ENCODE measurements at regions not wholly inside any gene's neighbourhood (a gene's known extent, or its start where the extent isn't known, plus 50 kb on each side); places are given as distances from the start of the nearest gene placed in this dataset.

- no peaks in the 10 kb centered on the region for H3K4me1 ChIP-seq (ENCODE audit: insufficient read depth, low read length)
- H3K36me3 ChIP-seq (ENCODE audit: insufficient read depth, low read length): no peaks in the 10 kb centered on the region
- Mint-ChIP-seq H3K4me3 (no peak overlapping the region), H3K27ac (no peak overlapping the region), H3K36me3 (no peaks in the 10 kb centered on the region), H3K27me3 (peaks cover 0 to 2% of the 10 kb centered on the region in 2 donors), H3K4me1 (no peaks in the 10 kb centered on the region), H3K9me3 (peaks cover 0 to 11% (median 0%) of the 10 kb centered on the region in 5 donors)
- H3K4me3 ChIP-seq (ENCODE audit: low read length): no peak overlapping the region
- CTCF ChIA-PET: no interaction called here
- H3K9me3 ChIP-seq (ENCODE audit: low read length): no peaks in the 10 kb centered on the region
- no peak overlapping the region for H3K27ac ChIP-seq (ENCODE audit: low read depth, low read length)
- DNase-seq: no peak
- POLR2A ChIA-PET: no interaction called here
- no peaks in the 10 kb centered on the region for H3K27me3 ChIP-seq (ENCODE audit: insufficient read depth, low read length, poor library complexity, severe bottlenecking)
Observed at GRCh38 chrX:113728937-113729336, 854.9 kb upstream of the HTR2C start.

DNA sequence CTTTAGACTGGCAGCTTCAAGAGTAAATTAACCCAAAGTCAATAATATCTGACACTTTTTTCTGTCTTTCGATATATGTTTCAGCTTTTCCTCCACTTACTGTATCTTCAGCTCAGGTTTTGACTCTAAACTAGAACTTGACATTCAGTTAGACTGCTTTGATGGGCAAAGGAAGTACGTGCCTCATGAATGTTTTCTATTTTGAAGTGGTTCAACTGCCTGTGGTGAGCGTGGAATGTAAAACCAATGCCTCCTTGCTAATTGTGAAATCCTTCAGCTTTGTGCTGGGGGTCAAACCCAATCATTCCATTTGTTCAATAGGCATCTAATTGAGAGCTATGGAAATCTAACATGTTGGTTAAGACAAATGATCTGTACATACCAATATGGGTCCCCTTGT, 857.0 kb upstream of the HTR2C start:
- DNase-seq: no peak
- Histone ChIP-seq H3K4me3 (ENCODE audit: low read length) (no peak overlapping the region), H3K27ac (ENCODE audit: low read depth, low read length) (no peak overlapping the region), H3K36me3 (ENCODE audit: insufficient read depth, low read length) (no peaks in the 10 kb centered on the region), H3K27me3 (ENCODE audit: insufficient read depth, low read length, poor library complexity, severe bottlenecking) (no peaks in the 10 kb centered on the region), H3K4me1 (ENCODE audit: insufficient read depth, low read length) (no peaks in the 10 kb centered on the region), H3K9me3 (ENCODE audit: low read length) (no peaks in the 10 kb centered on the region)
- H3K27ac Mint-ChIP-seq: no peak overlapping the region
- CTCF ChIA-PET: no interaction called here
- peaks cover 0 to 6% (median 0%) of the 10 kb centered on the region in 5 donors for H3K9me3 Mint-ChIP-seq
- no peaks in the 10 kb centered on the region for H3K36me3 Mint-ChIP-seq
- H3K4me1 Mint-ChIP-seq: no peaks in the 10 kb centered on the region
- POLR2A ChIA-PET: no interaction called here
- peaks cover 0 to 2% of the 10 kb centered on the region in 2 donors for H3K27me3 Mint-ChIP-seq
- H3K4me3 Mint-ChIP-seq: no peak overlapping the region

DNA sequence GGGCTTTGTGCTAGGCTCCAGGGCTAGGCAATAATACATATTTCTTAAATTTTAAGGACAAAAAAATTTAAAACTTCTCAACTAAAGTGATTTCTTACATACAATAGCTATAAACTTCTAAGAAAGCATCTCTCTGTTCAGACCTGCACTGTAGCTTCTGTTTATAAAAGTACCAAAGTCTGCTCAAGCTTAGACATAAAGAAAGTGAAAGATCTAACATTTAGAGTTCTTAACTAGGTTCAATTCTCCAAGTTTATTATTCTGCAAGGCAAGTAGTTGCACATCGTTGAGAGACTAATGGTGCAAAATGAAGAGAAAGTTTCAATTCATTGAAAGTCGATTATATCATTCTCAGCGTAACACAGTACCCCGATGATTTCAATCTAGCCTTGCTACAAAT, 857.4 kb upstream of the HTR2C start:
- ChIA-PET CTCF (no interaction called here), POLR2A (no interaction called here)
- Histone ChIP-seq H3K36me3 (ENCODE audit: insufficient read depth, low read length) (no peaks in the 10 kb centered on the region), H3K4me1 (ENCODE audit: insufficient read depth, low read length) (no peaks in the 10 kb centered on the region), H3K27me3 (ENCODE audit: insufficient read depth, low read length, poor library complexity, severe bottlenecking) (no peaks in the 10 kb centered on the region), H3K9me3 (ENCODE audit: low read length) (no peaks in the 10 kb centered on the region), H3K4me3 (ENCODE audit: low read length) (no peak overlapping the region), H3K27ac (ENCODE audit: low read depth, low read length) (no peak overlapping the region)
- Mint-ChIP-seq H3K36me3 (no peaks in the 10 kb centered on the region), H3K9me3 (peaks cover 0 to 6% (median 0%) of the 10 kb centered on the region in 5 donors), H3K4me1 (no peaks in the 10 kb centered on the region), H3K4me3 (no peak overlapping the region), H3K27ac (no peak overlapping the region), H3K27me3 (peaks cover 0 to 2% of the 10 kb centered on the region in 2 donors)
- DNase-seq: no peak

- POLR2A ChIA-PET: no interaction called here
- Mint-ChIP-seq H3K27ac (no peak overlapping the region), H3K27me3 (peaks cover 0 to 2% of the 10 kb centered on the region in 2 donors), H3K9me3 (peaks cover 0 to 3% (median 0%) of the 10 kb centered on the region in 5 donors), H3K36me3 (no peaks in the 10 kb centered on the region), H3K4me3 (no peak overlapping the region), H3K4me1 (no peaks in the 10 kb centered on the region)
- no peaks in the 10 kb centered on the region for H3K4me1 ChIP-seq (ENCODE audit: insufficient read depth, low read length)
- no peak overlapping the region for H3K27ac ChIP-seq (ENCODE audit: low read depth, low read length)
- no peak overlapping the region for H3K4me3 ChIP-seq (ENCODE audit: low read length)
- H3K27me3 ChIP-seq (ENCODE audit: insufficient read depth, low read length, poor library complexity, severe bottlenecking): no peaks in the 10 kb centered on the region
- CTCF ChIA-PET: no interaction called here
- H3K36me3 ChIP-seq (ENCODE audit: insufficient read depth, low read length): no peaks in the 10 kb centered on the region
- no peaks in the 10 kb centered on the region for H3K9me3 ChIP-seq (ENCODE audit: low read length)
- DNase-seq: no peak
Observed at GRCh38 chrX:113726009-113726408, 857.9 kb upstream of the HTR2C start.

- Histone ChIP-seq H3K36me3 (ENCODE audit: insufficient read depth, low read length) (no peaks in the 10 kb centered on the region), H3K27ac (ENCODE audit: low read depth, low read length) (no peak overlapping the region), H3K4me1 (ENCODE audit: insufficient read depth, low read length) (no peaks in the 10 kb centered on the region), H3K27me3 (ENCODE audit: insufficient read depth, low read length, poor library complexity, severe bottlenecking) (no peaks in the 10 kb centered on the region), H3K4me3 (ENCODE audit: low read length) (no peak overlapping the region), H3K9me3 (ENCODE audit: low read length) (no peaks in the 10 kb centered on the region)
- Mint-ChIP-seq H3K27ac (no peak overlapping the region), H3K9me3 (peaks cover 2 to 9% (median 7%) of the 10 kb centered on the region in 5 donors), H3K4me1 (no peaks in the 10 kb centered on the region), H3K4me3 (no peak overlapping the region), H3K27me3 (peaks cover 0 to 6% of the 10 kb centered on the region in 2 donors), H3K36me3 (no peaks in the 10 kb centered on the region)
- no peak for DNase-seq
- POLR2A ChIA-PET: no interaction called here
- CTCF ChIA-PET: no interaction called here
Observed at GRCh38 chrX:113699939-113700338, 859.3 kb upstream of the AMOT start.

- Histone ChIP-seq H3K4me1 (ENCODE audit: insufficient read depth, low read length) (no peaks in the 10 kb centered on the region), H3K27ac (ENCODE audit: low read depth, low read length) (no peak overlapping the region), H3K9me3 (ENCODE audit: low read length) (no peaks in the 10 kb centered on the region), H3K36me3 (ENCODE audit: insufficient read depth, low read length) (no peaks in the 10 kb centered on the region), H3K27me3 (ENCODE audit: insufficient read depth, low read length, poor library complexity, severe bottlenecking) (no peaks in the 10 kb centered on the region), H3K4me3 (ENCODE audit: low read length) (no peak overlapping the region)
- Mint-ChIP-seq H3K4me3 (no peak overlapping the region), H3K27me3 (peaks cover 0 to 5% of the 10 kb centered on the region in 2 donors), H3K4me1 (no peaks in the 10 kb centered on the region), H3K36me3 (no peaks in the 10 kb centered on the region), H3K9me3 (peaks cover 0 to 12% (median 0%) of the 10 kb centered on the region in 5 donors), H3K27ac (no peak overlapping the region)
- ChIA-PET POLR2A (no interaction called here), CTCF (no interaction called here)
- no peak for DNase-seq
Observed at GRCh38 chrX:113675278-113675677, 834.6 kb upstream of the AMOT start.

GRCh38 chrX:113651306-113651705, 810.7 kb upstream of the AMOT start:
- Mint-ChIP-seq H3K4me3 (no peak overlapping the region), H3K9me3 (peaks cover 0 to 2% (median 0%) of the 10 kb centered on the region in 5 donors), H3K27ac (no peak overlapping the region), H3K27me3 (no peaks in the 10 kb centered on the region), H3K36me3 (no peaks in the 10 kb centered on the region), H3K4me1 (no peaks in the 10 kb centered on the region)
- ChIA-PET CTCF (no interaction called here), POLR2A (no interaction called here)
- H3K9me3 ChIP-seq (ENCODE audit: low read length): no peaks in the 10 kb centered on the region
- H3K27me3 ChIP-seq (ENCODE audit: insufficient read depth, low read length, poor library complexity, severe bottlenecking): no peaks in the 10 kb centered on the region
- H3K4me1 ChIP-seq (ENCODE audit: insufficient read depth, low read length): no peaks in the 10 kb centered on the region
- DNase-seq: no peak
- no peak overlapping the region for H3K27ac ChIP-seq (ENCODE audit: low read depth, low read length)
- H3K4me3 ChIP-seq (ENCODE audit: low read length): no peak overlapping the region
- no peaks in the 10 kb centered on the region for H3K36me3 ChIP-seq (ENCODE audit: insufficient read depth, low read length)

DNA sequence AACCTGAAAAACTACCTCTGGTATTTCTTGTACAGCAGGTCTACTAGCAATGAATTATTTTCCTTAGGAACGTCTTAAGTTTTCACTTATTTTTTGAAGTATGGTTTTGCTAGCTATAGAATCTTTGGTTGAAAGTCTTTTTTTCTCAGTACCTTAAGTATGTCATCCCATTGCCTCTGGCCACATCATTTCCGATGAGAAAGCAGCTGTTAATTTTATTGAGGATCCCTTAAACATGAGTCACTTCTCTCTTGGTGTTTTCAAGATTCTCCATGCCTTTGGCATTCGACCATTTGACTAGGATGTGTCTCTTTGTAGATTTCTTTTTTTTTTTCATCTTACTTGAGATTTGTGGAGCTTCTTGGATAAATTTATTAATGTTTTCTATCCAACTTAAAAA, 803.8 kb upstream of the AMOT start:
- ChIA-PET CTCF (no interaction called here), POLR2A (no interaction called here)
- Histone ChIP-seq H3K36me3 (ENCODE audit: insufficient read depth, low read length) (no peaks in the 10 kb centered on the region), H3K27me3 (ENCODE audit: insufficient read depth, low read length, poor library complexity, severe bottlenecking) (no peaks in the 10 kb centered on the region), H3K4me1 (ENCODE audit: insufficient read depth, low read length) (no peaks in the 10 kb centered on the region), H3K4me3 (ENCODE audit: low read length) (no peak overlapping the region), H3K27ac (ENCODE audit: low read depth, low read length) (no peak overlapping the region), H3K9me3 (ENCODE audit: low read length) (no peaks in the 10 kb centered on the region)
- no peak for DNase-seq
- peaks cover 0 to 26% (median 5%) of the 10 kb centered on the region in 5 donors for H3K9me3 Mint-ChIP-seq
- H3K27ac Mint-ChIP-seq: no peak overlapping the region
- H3K27me3 Mint-ChIP-seq: no peaks in the 10 kb centered on the region
- H3K36me3 Mint-ChIP-seq: no peaks in the 10 kb centered on the region
- H3K4me3 Mint-ChIP-seq: no peak overlapping the region
- no peaks in the 10 kb centered on the region for H3K4me1 Mint-ChIP-seq

- no peaks in the 10 kb centered on the region for H3K36me3 Mint-ChIP-seq
- no peaks in the 10 kb centered on the region for H3K4me1 ChIP-seq (ENCODE audit: insufficient read depth, low read length)
- H3K36me3 ChIP-seq (ENCODE audit: insufficient read depth, low read length): no peaks in the 10 kb centered on the region
- no peaks in the 10 kb centered on the region for H3K27me3 Mint-ChIP-seq
- no peak overlapping the region for H3K4me3 Mint-ChIP-seq
- POLR2A ChIA-PET: no interaction called here
- H3K4me1 Mint-ChIP-seq: no peaks in the 10 kb centered on the region
- H3K27me3 ChIP-seq (ENCODE audit: insufficient read depth, low read length, poor library complexity, severe bottlenecking): no peaks in the 10 kb centered on the region
- CTCF ChIA-PET: no interaction called here
- no peak overlapping the region for H3K27ac ChIP-seq (ENCODE audit: low read depth, low read length)
- no peak overlapping the region for H3K4me3 ChIP-seq (ENCODE audit: low read length)
- no peak for DNase-seq
- H3K9me3 Mint-ChIP-seq: peaks cover 0 to 5% (median 0%) of the 10 kb centered on the region in 5 donors
- no peak overlapping the region for H3K27ac Mint-ChIP-seq
- no peaks in the 10 kb centered on the region for H3K9me3 ChIP-seq (ENCODE audit: low read length)
Observed at GRCh38 chrX:113634565-113634964, 793.9 kb upstream of the AMOT start.
